ENCODE measurements at regions not wholly inside any gene's neighbourhood (a gene's known extent, or its start where the extent isn't known, plus 50 kb on each side); places are given as distances from the start of the nearest gene placed in this dataset.

GRCh38 chr6:12509060-12509459 is 207.5 kb upstream of the PHACTR1 start:
- no peak overlapping the region for H3K27ac ChIP-seq (ENCODE audit: low read depth in 2 of 2, low read length in 2 of 2)
- no peak overlapping the region for H3K4me3 ChIP-seq (ENCODE audit: low read length in 3 of 3)
- no peak for TF ChIP-seq CTCF (IDR thresholded peaks at IDR 0.05; ENCODE audit: borderline replicate concordance, extremely low read depth, insufficient read depth)
- DNase-seq (no peak), FAIRE-seq (no peak)
- H3K36me3 ChIP-seq (ENCODE audit: control insufficient read depth in 2 of 3, insufficient read depth in 3 of 3, low read length in 3 of 3) = no peaks in the 10 kb centered on the region
- intact Hi-C loops (cut with DNase I) = no loop called here
- H3K27me3 ChIP-seq (ENCODE audit: control insufficient read depth, insufficient read depth, low read length) = no peaks in the 10 kb centered on the region
- no peaks in the 10 kb centered on the region for H3K9me3 ChIP-seq (ENCODE audit: control insufficient read depth in 2 of 3, insufficient read depth in 1 of 3, low read length in 3 of 3)
- H3K9ac ChIP-seq (ENCODE audit: low read length in 3 of 3) = no peak overlapping the region
- H3K4me1 ChIP-seq (ENCODE audit: control insufficient read depth in 2 of 3, insufficient read depth in 2 of 3, low read depth in 1 of 3, low read length in 3 of 3) = no peaks in the 10 kb centered on the region

GRCh38 chr6:12516070-12516469 is 200.5 kb upstream of the PHACTR1 start:
- no peak overlapping the region for H3K27ac ChIP-seq (ENCODE audit: low read depth in 2 of 2, low read length in 2 of 2)
- H3K4me1 ChIP-seq (ENCODE audit: control insufficient read depth in 2 of 3, insufficient read depth in 2 of 3, low read depth in 1 of 3, low read length in 3 of 3) = no peaks in the 10 kb centered on the region
- no peak overlapping the region for H3K9ac ChIP-seq (ENCODE audit: low read length in 3 of 3)
- H3K9me3 ChIP-seq (ENCODE audit: control insufficient read depth in 2 of 3, insufficient read depth in 1 of 3, low read length in 3 of 3) = no peaks in the 10 kb centered on the region
- H3K4me3 ChIP-seq (ENCODE audit: low read length in 3 of 3) = no peak overlapping the region
- H3K36me3 ChIP-seq (ENCODE audit: control insufficient read depth in 2 of 3, insufficient read depth in 3 of 3, low read length in 3 of 3) = no peaks in the 10 kb centered on the region
- H3K27me3 ChIP-seq (ENCODE audit: control insufficient read depth, insufficient read depth, low read length) = no peaks in the 10 kb centered on the region
- DNase-seq = no peak
- TF ChIP-seq CTCF (IDR thresholded peaks at IDR 0.05; ENCODE audit: borderline replicate concordance, extremely low read depth, insufficient read depth) = no peak
- intact Hi-C loops (cut with DNase I) = no loop called here
- FAIRE-seq = no peak

- H3K9me3 ChIP-seq (ENCODE audit: control insufficient read depth in 2 of 3, insufficient read depth in 1 of 3, low read length in 3 of 3) = no peaks in the 10 kb centered on the region
- intact Hi-C loops (cut with DNase I) = no loop called here
- H3K27ac ChIP-seq (ENCODE audit: low read depth in 2 of 2, low read length in 2 of 2) = no peak overlapping the region
- no peaks in the 10 kb centered on the region for H3K27me3 ChIP-seq (ENCODE audit: control insufficient read depth, insufficient read depth, low read length)
- H3K36me3 ChIP-seq (ENCODE audit: control insufficient read depth in 2 of 3, insufficient read depth in 3 of 3, low read length in 3 of 3) = no peaks in the 10 kb centered on the region
- no peak for TF ChIP-seq CTCF (IDR thresholded peaks at IDR 0.05; ENCODE audit: borderline replicate concordance, extremely low read depth, insufficient read depth)
- no peak for FAIRE-seq
- H3K9ac ChIP-seq (ENCODE audit: low read length in 3 of 3) = no peak overlapping the region
- no peak overlapping the region for H3K4me3 ChIP-seq (ENCODE audit: low read length in 3 of 3)
- H3K4me1 ChIP-seq (ENCODE audit: control insufficient read depth in 2 of 3, insufficient read depth in 2 of 3, low read depth in 1 of 3, low read length in 3 of 3) = no peaks in the 10 kb centered on the region
- no peak for DNase-seq
These were observed 194.2 kb upstream of the PHACTR1 start for GRCh38 chr6:12522347-12522746.

- FAIRE-seq (no peak), DNase-seq (no peak)
- Histone ChIP-seq H3K9ac (ENCODE audit: low read length in 3 of 3) (no peak overlapping the region), H3K9me3 (ENCODE audit: control insufficient read depth in 2 of 3, insufficient read depth in 1 of 3, low read length in 3 of 3) (no peaks in the 10 kb centered on the region), H3K27me3 (ENCODE audit: control insufficient read depth, insufficient read depth, low read length) (no peaks in the 10 kb centered on the region), H3K4me3 (ENCODE audit: low read length in 3 of 3) (no peak overlapping the region), H3K36me3 (ENCODE audit: control insufficient read depth in 2 of 3, insufficient read depth in 3 of 3, low read length in 3 of 3) (no peaks in the 10 kb centered on the region), H3K27ac (ENCODE audit: low read depth in 2 of 2, low read length in 2 of 2) (no peak overlapping the region), H3K4me1 (ENCODE audit: control insufficient read depth in 2 of 3, insufficient read depth in 2 of 3, low read depth in 1 of 3, low read length in 3 of 3) (no peaks in the 10 kb centered on the region)
- no peak for TF ChIP-seq CTCF (IDR thresholded peaks at IDR 0.05; ENCODE audit: borderline replicate concordance, extremely low read depth, insufficient read depth)
- intact Hi-C loops (cut with DNase I) = no loop called here
These were observed 192.8 kb upstream of the PHACTR1 start for GRCh38 chr6:12523726-12524125.
